ENCODE measurements at regions not wholly inside any gene's neighbourhood (a gene's known extent, or its start where the extent isn't known, plus 50 kb on each side); places are given as distances from the start of the nearest gene placed in this dataset.

- ATAC-seq (no peak), DNase-seq (ENCODE audit: low read depth, low spot score) (no peak)
- ChIA-PET CTCF (no interaction called here), POLR2A (no interaction called here)
- Histone ChIP-seq H3K4me3 (ENCODE audit: low read depth in 2 of 2, low read length in 2 of 2) (no peak overlapping the region), H3K4me1 (ENCODE audit: control insufficient read depth, insufficient read depth, low read length) (no peaks in the 10 kb centered on the region), H3K27ac (ENCODE audit: low read length) (no peak overlapping the region), H3K9me3 (ENCODE audit: control insufficient read depth, insufficient read depth, low read depth, low read length) (no peaks in the 10 kb centered on the region), H3K27me3 (ENCODE audit: control insufficient read depth, insufficient read depth, low read length) (no peaks in the 10 kb centered on the region), H3K36me3 (ENCODE audit: control insufficient read depth, insufficient read depth, low read length) (no peaks in the 10 kb centered on the region)
- no TSS peak for BruUV-seq (replicated peaks)
- TF ChIP-seq POLR2AphosphoS5 (IDR thresholded peaks at IDR 0.05; ENCODE audit: low read depth, low read length) (no peak), SIN3A (IDR thresholded peaks at IDR 0.05; ENCODE audit: borderline replicate concordance, insufficient read depth, low read depth, low read length) (no peak), TCF7L2 (IDR thresholded peaks at IDR 0.05; ENCODE audit: low read depth, low read length) (no peak), REST (IDR thresholded peaks at IDR 0.05; ENCODE audit: insufficient read depth in 1 of 2, low read depth in 2 of 2, low read length in 1 of 2) (no peak), CTCF (IDR thresholded peaks at IDR 0.05) (no peak)
- intact Hi-C loops (cut with micrococcal nuclease; ENCODE audit: unreplicated experiment), result no loop called here
- in situ Hi-C loops (cut with HindIII; ENCODE audit: low pct_unique_long_range_greater_than_20kb, low sequenced_read_pairs), result no loop called here
Observed at GRCh38 chr16:73563709-73564108, 515.8 kb upstream of the ZFHX3 start.

- H3K4me3 ChIP-seq (ENCODE audit: low read depth in 2 of 2, low read length in 2 of 2), result no peak overlapping the region
- ChIA-PET CTCF (no interaction called here), POLR2A (no interaction called here)
- no peak overlapping the region for H3K27ac ChIP-seq (ENCODE audit: low read length)
- no TSS peak for BruUV-seq (replicated peaks)
- ATAC-seq (no peak), DNase-seq (ENCODE audit: low read depth, low spot score) (no peak)
- in situ Hi-C loops (cut with HindIII; ENCODE audit: low pct_unique_long_range_greater_than_20kb, low sequenced_read_pairs) (no loop called here), intact Hi-C loops (cut with micrococcal nuclease; ENCODE audit: unreplicated experiment) (no loop called here)
- H3K4me1 ChIP-seq (ENCODE audit: control insufficient read depth, insufficient read depth, low read length), result no peaks in the 10 kb centered on the region
- TF ChIP-seq POLR2AphosphoS5 (IDR thresholded peaks at IDR 0.05; ENCODE audit: low read depth, low read length) (no peak), SIN3A (IDR thresholded peaks at IDR 0.05; ENCODE audit: borderline replicate concordance, insufficient read depth, low read depth, low read length) (no peak), CTCF (IDR thresholded peaks at IDR 0.05) (no peak), TCF7L2 (IDR thresholded peaks at IDR 0.05; ENCODE audit: low read depth, low read length) (no peak), REST (IDR thresholded peaks at IDR 0.05; ENCODE audit: insufficient read depth in 1 of 2, low read depth in 2 of 2, low read length in 1 of 2) (no peak)
- no peaks in the 10 kb centered on the region for H3K9me3 ChIP-seq (ENCODE audit: control insufficient read depth, insufficient read depth, low read depth, low read length)
- no peaks in the 10 kb centered on the region for H3K27me3 ChIP-seq (ENCODE audit: control insufficient read depth, insufficient read depth, low read length)
- H3K36me3 ChIP-seq (ENCODE audit: control insufficient read depth, insufficient read depth, low read length), result no peaks in the 10 kb centered on the region
Observed at GRCh38 chr16:73560497-73560896, 512.6 kb upstream of the ZFHX3 start.

Data from Panc1 (cell line).